ENCODE measurements at regions not wholly inside any gene's neighbourhood (a gene's known extent, or its start where the extent isn't known, plus 50 kb on each side); places are given as distances from the start of the nearest gene placed in this dataset.

DNA sequence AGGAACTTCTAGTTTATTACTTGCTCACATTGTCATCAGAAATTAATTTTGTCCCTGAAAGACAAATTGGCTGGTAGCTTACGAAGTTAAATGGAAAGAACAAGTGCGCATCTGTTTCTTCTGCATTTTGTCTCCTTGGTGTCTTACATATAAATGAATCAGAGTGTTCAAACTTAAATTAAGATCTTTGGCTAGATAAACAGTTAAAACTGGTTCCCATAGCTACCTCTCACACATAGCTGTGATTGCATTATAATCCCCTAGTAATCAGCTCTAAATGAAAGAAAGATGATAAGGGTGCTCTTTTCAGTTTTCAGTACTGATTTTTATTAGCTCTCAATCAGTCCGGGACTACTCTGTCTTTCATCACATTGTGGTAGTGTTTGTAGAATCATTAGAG, 124.2 kb upstream of the LMO4 start (continued):
- TF ChIP-seq, protein P1, sequence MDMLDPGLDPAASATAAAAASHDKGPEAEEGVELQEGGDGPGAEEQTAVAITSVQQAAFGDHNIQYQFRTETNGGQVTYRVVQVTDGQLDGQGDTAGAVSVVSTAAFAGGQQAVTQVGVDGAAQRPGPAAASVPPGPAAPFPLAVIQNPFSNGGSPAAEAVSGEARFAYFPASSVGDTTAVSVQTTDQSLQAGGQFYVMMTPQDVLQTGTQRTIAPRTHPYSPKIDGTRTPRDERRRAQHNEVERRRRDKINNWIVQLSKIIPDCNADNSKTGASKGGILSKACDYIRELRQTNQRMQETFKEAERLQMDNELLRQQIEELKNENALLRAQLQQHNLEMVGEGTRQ (IDR thresholded peaks at IDR 0.05; ENCODE audit: low read length) = no peak
- TF ChIP-seq CHD1 (IDR thresholded peaks at IDR 0.05; ENCODE audit: low read depth, low read length) = no peak
- TF ChIP-seq CBX8 (IDR thresholded peaks at IDR 0.05; ENCODE audit: borderline replicate concordance, low read depth, low read length) = no peak
- TF ChIP-seq TCF12 (IDR thresholded peaks at IDR 0.05; ENCODE audit: low read depth, low read length) = no peak
- no peak for TF ChIP-seq SP1 (IDR thresholded peaks at IDR 0.05; ENCODE audit: low read depth, low read length)
- no peak for TF ChIP-seq CTBP2 (IDR thresholded peaks at IDR 0.05; ENCODE audit: borderline replicate concordance, insufficient read depth, insufficient read length, low read length)
- TF ChIP-seq KDM4A (IDR thresholded peaks at IDR 0.05; ENCODE audit: low read depth, low read length, severe bottlenecking) = no peak
